ENCODE measurements at regions not wholly inside any gene's neighbourhood (a gene's known extent, or its start where the extent isn't known, plus 50 kb on each side); places are given as distances from the start of the nearest gene placed in this dataset.

GRCh38 chr21:18602711-18603110 is 199.1 kb upstream of the TMPRSS15 start:
- Mint-ChIP-seq H3K4me1 (ENCODE audit: low read depth) (no peaks in the 10 kb centered on the region), H3K4me3 (no peak overlapping the region), H3K27me3 (ENCODE audit: insufficient read depth) (peaks cover 4% of the 10 kb centered on the region), H3K36me3 (ENCODE audit: low read depth) (no peaks in the 10 kb centered on the region; the same call in 1 of the 2 replicates), H3K27ac (no peak overlapping the region), H3K9me3 (peaks cover 50% of the 10 kb centered on the region)
- DNase-seq = no peak
- no peak for TF ChIP-seq CTCF (IDR thresholded peaks at IDR 0.05)

- Mint-ChIP-seq H3K36me3 (ENCODE audit: low read depth) (no peaks in the 10 kb centered on the region; the same call in 1 of the 2 replicates), H3K4me1 (ENCODE audit: low read depth) (no peaks in the 10 kb centered on the region), H3K9me3 (peaks cover 46% of the 10 kb centered on the region), H3K27me3 (ENCODE audit: insufficient read depth) (peaks cover 2% of the 10 kb centered on the region; the same call in 1 of the 2 replicates), H3K4me3 (no peak overlapping the region), H3K27ac (no peak overlapping the region)
- no peak for TF ChIP-seq CTCF (IDR thresholded peaks at IDR 0.05)
- no peak for DNase-seq
Measured at GRCh38 chr21:18603261-18603660, 199.7 kb upstream of the TMPRSS15 start.

GRCh38 chr21:18603980-18604379 is 200.4 kb upstream of the TMPRSS15 start:
- Mint-ChIP-seq H3K36me3 (ENCODE audit: low read depth) (no peaks in the 10 kb centered on the region; the same call in 1 of the 2 replicates), H3K27ac (no peak overlapping the region), H3K4me1 (ENCODE audit: low read depth) (no peaks in the 10 kb centered on the region), H3K9me3 (peaks cover 40% of the 10 kb centered on the region), H3K27me3 (ENCODE audit: insufficient read depth) (peaks cover 2% of the 10 kb centered on the region; the same call in 1 of the 2 replicates), H3K4me3 (no peak overlapping the region)
- no peak for TF ChIP-seq CTCF (IDR thresholded peaks at IDR 0.05)
- DNase-seq = no peak

GRCh38 chr21:18608226-18608625 is 204.6 kb upstream of the TMPRSS15 start:
- peaks cover 4% of the 10 kb centered on the region; the same call in 1 of the 2 replicates for H3K36me3 Mint-ChIP-seq (ENCODE audit: low read depth)
- no peak overlapping the region for H3K27ac Mint-ChIP-seq
- peaks cover 37% of the 10 kb centered on the region for H3K9me3 Mint-ChIP-seq
- no peak overlapping the region for H3K4me3 Mint-ChIP-seq
- no peak for TF ChIP-seq CTCF (IDR thresholded peaks at IDR 0.05)
- H3K4me1 Mint-ChIP-seq (ENCODE audit: low read depth) = no peaks in the 10 kb centered on the region
- no peak for DNase-seq
- peaks cover 2% of the 10 kb centered on the region; the same call in 1 of the 2 replicates for H3K27me3 Mint-ChIP-seq (ENCODE audit: insufficient read depth)

GRCh38 chr21:18614303-18614702 is 210.7 kb upstream of the TMPRSS15 start:
- H3K27ac Mint-ChIP-seq = no peak overlapping the region
- DNase-seq = no peak

More at GRCh38 chr21:18614303-18614702, 210.7 kb upstream of the TMPRSS15 start:
- Mint-ChIP-seq H3K9me3 (peaks cover 49% of the 10 kb centered on the region), H3K27me3 (ENCODE audit: insufficient read depth) (no peaks in the 10 kb centered on the region; the same call in 1 of the 2 replicates), H3K4me3 (no peak overlapping the region), H3K36me3 (ENCODE audit: low read depth) (peaks cover 4% of the 10 kb centered on the region; the same call in 1 of the 2 replicates), H3K4me1 (ENCODE audit: low read depth) (no peaks in the 10 kb centered on the region)
- no peak for TF ChIP-seq CTCF (IDR thresholded peaks at IDR 0.05)

Data from HFFc6 (cell line).